Upper lobe of left lung (tissue), 6 donors: ENCODE measurements at regions not wholly inside any gene's neighbourhood (a gene's known extent, or its start where the extent isn't known, plus 50 kb on each side); places are given as distances from the start of the nearest gene placed in this dataset.

Experiments used
- ATAC-seq, 2 donors: fragments of 200-7000 bp; cut with Tn5 transposase; one replicate each; pipeline ENCODE4 v1.9.1; 2022; ENCODE audit warnings: mild to moderate bottlenecking in 2 of 2, moderate library complexity in 2 of 2; ENCODE audit not compliant: low FRiP score in 2 of 2
- DNase-seq, 2 donors: peaks; one replicate each; pipeline ENCODE4 v3.0.0-alpha.2; 2019 to 2020
- H3K27ac ChIP-seq, 4 donors: fragments of 200-600 bp; sonication (generic); one replicate each; pipeline ENCODE4 v1.5.1; 2016 to 2019
- H3K27me3 ChIP-seq, 4 donors: fragments of 200-600 bp; sonication (generic); one replicate each; pipeline ENCODE4 v1.5.1; 2017 to 2019
- H3K36me3 ChIP-seq, 4 donors: fragments of 200-600 bp; sonication (generic); one replicate each; pipeline ENCODE4 v1.5.1; 2016 to 2019
- H3K4me1 ChIP-seq, 4 donors: fragments of 200-600 bp; sonication (generic); one replicate each; pipeline ENCODE4 v1.5.1; 2018 to 2019
- H3K4me3 ChIP-seq, 4 donors: fragments of 200-600 bp; sonication (generic); one replicate each; pipeline ENCODE4 v1.5.1; 2017 to 2019; ENCODE audit warnings: mild to moderate bottlenecking in 2 of 4, moderate library complexity in 1 of 4
- H3K9me3 ChIP-seq, 4 donors: fragments of 200-600 bp; sonication (generic); one replicate each; pipeline ENCODE4 v1.5.1; 2018 to 2019
- CTCF ChIP-seq, 6 experiments: fragments of 450-650 bp in 4 of 6; fragments of 200-600 bp in 2 of 6; sonication (generic) in 2 of 6; IDR thresholded peaks; one replicate each; pipeline ENCODE4 v1.5.1; 2016 to 2019; ENCODE audit warnings: antibody characterized with exemption in 6 of 6
- EP300 ChIP-seq, 4 donors: sonication (generic); formaldehyde crosslinking; IDR thresholded peaks; one replicate each; pipeline ENCODE4 v1.5.1; 2017; ENCODE audit warnings: antibody characterized with exemption in 4 of 4, control low read depth in 2 of 4
- POLR2A ChIP-seq, 4 donors: fragments of 450-650 bp; IDR thresholded peaks; one replicate each; pipeline ENCODE4 v1.5.1; 2016 to 2017; ENCODE audit warnings: antibody characterized with exemption in 4 of 4, mild to moderate bottlenecking in 2 of 4
- POLR2AphosphoS5 ChIP-seq, 2 donors: sonication (generic); formaldehyde crosslinking; IDR thresholded peaks; one replicate each; pipeline ENCODE4 v1.5.1; 2017; ENCODE audit warnings: antibody characterized with exemption in 2 of 2
- WGBS, 2 donors: methylation state at CpG; one replicate each; pipeline ENCODE4 v1.1.5; 2017 to 2018; 5-methylcytosine and 5-hydroxymethylcytosine counted together
- small RNA-seq, 4 donors: library from RNA; depleted of rRNA; stranded (forward); fragments of <200 nt; gene quantifications; one replicate each; pipeline ENCODE3, GENCODE V24; 2016
- donor health status: DM: no; HTN: no; CAD: no; lungs with moderate emphysema.
- donor health status: DM: no; HTN: yes; CAD: no; lungs with severe emphysema.

- TF ChIP-seq EP300 (IDR thresholded peaks at IDR 0.05) (no peak), POLR2AphosphoS5 (IDR thresholded peaks at IDR 0.05) (no peak), CTCF (IDR thresholded peaks at IDR 0.05) (no peak), POLR2A (IDR thresholded peaks at IDR 0.05) (no peak)
Observed at GRCh38 chr4:182189103-182189878, 53.9 kb upstream of the TENM3 start.

GRCh38 chr4:182190306-182190705 is 52.9 kb upstream of the TENM3 start:
- Histone ChIP-seq H3K27ac (no peak overlapping the region), H3K4me1 (no peaks in the 10 kb centered on the region), H3K36me3 (no peaks in the 10 kb centered on the region), H3K4me3 (no peak overlapping the region), H3K9me3 (no peaks in the 10 kb centered on the region), H3K27me3 (no peaks in the 10 kb centered on the region)
- no peak for TF ChIP-seq EP300 (IDR thresholded peaks at IDR 0.05)
- TF ChIP-seq POLR2A (IDR thresholded peaks at IDR 0.05): no peak
- TF ChIP-seq CTCF (IDR thresholded peaks at IDR 0.05): no peak
- no peak for TF ChIP-seq POLR2AphosphoS5 (IDR thresholded peaks at IDR 0.05)
- 57 to 66% methylated on average over 8 of the region's 8 CpGs for WGBS, 2 donors
- no peak for DNase-seq
- peak in 1 of 2 donors; percentile 46 for ATAC-seq

More at GRCh38 chr4:182189103-182189878, 53.9 kb upstream of the TENM3 start:
- Histone ChIP-seq H3K4me3 (no peak overlapping the region), H3K4me1 (no peaks in the 10 kb centered on the region), H3K27ac (no peak overlapping the region), H3K9me3 (no peaks in the 10 kb centered on the region), H3K27me3 (no peaks in the 10 kb centered on the region), H3K36me3 (no peaks in the 10 kb centered on the region)
- peak in 1 of 2 donors; percentile 89 for ATAC-seq
- no peak for DNase-seq
- WGBS, 2 donors: 62 to 81% methylated on average over 8 of the region's 8 CpGs

DNA sequence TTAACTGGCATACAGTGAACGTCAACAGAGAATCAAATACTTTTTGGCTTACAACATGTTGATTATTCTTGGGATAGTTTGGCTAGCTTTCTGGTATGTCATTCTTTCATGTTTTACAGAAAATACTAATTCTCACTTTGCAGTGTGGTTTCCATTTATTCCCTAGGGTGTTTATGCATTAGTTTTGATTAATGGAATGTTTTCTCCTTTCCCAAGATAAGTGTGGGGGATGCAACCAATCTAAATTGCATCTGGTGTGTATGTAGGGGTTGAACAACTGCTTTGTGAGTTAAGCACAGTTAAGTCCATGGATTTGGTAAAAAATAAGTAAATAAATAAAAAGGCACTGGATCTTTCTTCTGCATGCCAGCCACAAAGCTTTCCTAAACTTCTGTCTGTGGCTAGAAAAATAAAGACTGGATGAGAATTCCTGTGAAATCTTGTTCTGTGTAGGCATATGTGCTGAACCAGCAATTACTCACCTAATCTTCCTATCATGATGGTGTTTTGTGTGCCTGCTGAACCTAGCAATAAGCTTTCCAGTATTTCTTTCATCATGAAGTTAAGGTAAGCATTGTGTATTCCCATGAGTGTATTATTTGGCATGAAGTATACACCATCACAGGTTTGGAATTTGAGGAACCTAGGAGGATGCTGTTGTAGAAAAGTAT is 50.6 kb upstream of the TENM3 start:
- no peak for ATAC-seq
- no peak for TF ChIP-seq CTCF (IDR thresholded peaks at IDR 0.05)
- H3K9me3 ChIP-seq: no peaks in the 10 kb centered on the region
- H3K4me3 ChIP-seq: no peak overlapping the region
- H3K36me3 ChIP-seq: no peaks in the 10 kb centered on the region
- 58 to 61% methylated on average over 1 of the region's 1 CpG for WGBS, 2 donors
- H3K27ac ChIP-seq: no peak overlapping the region
- no peak for DNase-seq
- H3K27me3 ChIP-seq: no peaks in the 10 kb centered on the region
- no peaks in the 10 kb centered on the region for H3K4me1 ChIP-seq

- DNase-seq (no peak), ATAC-seq (no peak)
- Histone ChIP-seq H3K4me1 (no peaks in the 10 kb centered on the region), H3K36me3 (no peaks in the 10 kb centered on the region), H3K4me3 (no peak overlapping the region), H3K27me3 (no peaks in the 10 kb centered on the region), H3K9me3 (no peaks in the 10 kb centered on the region), H3K27ac (no peak overlapping the region)
- 87 to 90% methylated on average over 8 of the region's 8 CpGs for WGBS, 2 donors
- no peak for TF ChIP-seq POLR2AphosphoS5 (IDR thresholded peaks at IDR 0.05)
- TF ChIP-seq POLR2A (IDR thresholded peaks at IDR 0.05): no peak
- no peak for TF ChIP-seq CTCF (IDR thresholded peaks at IDR 0.05)
- no peak for TF ChIP-seq EP300 (IDR thresholded peaks at IDR 0.05)
Observed at GRCh38 chr4:182193311-182193710, 49.9 kb upstream of the TENM3 start.

Small RNA genes lying in the stretch of these regions (small RNA-seq; reads per million reads assigned to genes)
- gene AC018710.1 (0 reads per million in 4 donors), gene AC019235.1 (0 reads per million in 4 donors), gene MIR1305 (0 reads per million in 4 donors), gene RF00571 (0 reads per million in 4 donors), gene RN7SKP13 (0 reads per million in 4 donors), gene RNA5SP173 (0 to 0.11 (median 0) reads per million in 4 donors), gene RNU1-45P (0 reads per million in 4 donors)
